Ishikawa (cell line): ENCODE measurements at regions not wholly inside any gene's neighbourhood (a gene's known extent, or its start where the extent isn't known, plus 50 kb on each side); places are given as distances from the start of the nearest gene placed in this dataset.

ENCODE experiments used
- CEBPB ChIP-seq: IDR thresholded peaks from 2 replicates; pipeline ENCODE4 v1.6.1; 2012
- CREB1 ChIP-seq: IDR thresholded peaks from 2 replicates; pipeline ENCODE4 v1.6.1; 2012; ENCODE audit warnings: low read depth
- EGR1 ChIP-seq: IDR thresholded peaks from 2 replicates; pipeline ENCODE4 v1.6.1; 2012
- EP300 ChIP-seq: IDR thresholded peaks from 2 replicates; pipeline ENCODE4 v1.6.1; 2012; ENCODE audit warnings: borderline replicate concordance
- FOXM1 ChIP-seq: IDR thresholded peaks from 2 replicates; pipeline ENCODE4 v1.6.1; 2012; ENCODE audit warnings: low read depth, borderline replicate concordance
- NFIC ChIP-seq: IDR thresholded peaks from 2 replicates; pipeline ENCODE4 v1.6.1; 2012
- RAD21 ChIP-seq: IDR thresholded peaks from 2 replicates; pipeline ENCODE4 v1.6.1; 2012; ENCODE audit warnings: low read depth
- REST ChIP-seq: IDR thresholded peaks from 2 replicates; pipeline ENCODE4 v1.6.1; 2012; ENCODE audit warnings: low read depth, mild to moderate bottlenecking
- TAF1 ChIP-seq: IDR thresholded peaks from 2 replicates; pipeline ENCODE4 v1.6.1; 2012; ENCODE audit warnings: low read depth, mild to moderate bottlenecking
- TCF12 ChIP-seq: IDR thresholded peaks from 2 replicates; pipeline ENCODE4 v1.6.1; 2012; ENCODE audit warnings: low read depth
- TEAD4 ChIP-seq: IDR thresholded peaks from 2 replicates; pipeline ENCODE4 v1.6.1; 2012
- USF1 ChIP-seq: IDR thresholded peaks from 2 replicates; pipeline ENCODE4 v1.6.1; 2012
- YY1 ChIP-seq: IDR thresholded peaks from 2 replicates; pipeline ENCODE4 v1.6.1; 2012; ENCODE audit warnings: low read depth
- ZBTB7A ChIP-seq: IDR thresholded peaks from 2 replicates; pipeline ENCODE4 v1.6.1; 2012; ENCODE audit warnings: low read depth
- TF ChIP-seq, protein P1 (sequence below): IDR thresholded peaks from 2 replicates; pipeline ENCODE4 v1.6.1; 2012

- TF ChIP-seq EGR1 (no peak), NFIC (no peak), EP300 (no peak), ZBTB7A (no peak), CREB1 (no peak), RAD21 (no peak), TEAD4 (no peak), TCF12 (no peak), REST (no peak), YY1 (no peak), FOXM1 (no peak), TAF1 (no peak)
Observed at GRCh38 chr3:25367025-25367424, 61.0 kb upstream of the RARB start.

GRCh38 chr3:25372167-25372566 lies 55.9 kb upstream of the RARB start:
- TF ChIP-seq TCF12 (no peak), EGR1 (no peak), TEAD4 (no peak), CEBPB (no peak), TAF1 (no peak), USF1 (no peak), EP300 (no peak), YY1 (no peak), ZBTB7A (no peak)
- TF ChIP-seq, protein P1, sequence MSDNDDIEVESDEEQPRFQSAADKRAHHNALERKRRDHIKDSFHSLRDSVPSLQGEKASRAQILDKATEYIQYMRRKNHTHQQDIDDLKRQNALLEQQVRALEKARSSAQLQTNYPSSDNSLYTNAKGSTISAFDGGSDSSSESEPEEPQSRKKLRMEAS, result no peak

GRCh38 chr3:25376340-25376739 lies 51.7 kb upstream of the RARB start:
- TF ChIP-seq CREB1, result no peak
- TF ChIP-seq CEBPB, result no peak
- no peak for TF ChIP-seq TCF12
- TF ChIP-seq, protein P1, result no peak
- no peak for TF ChIP-seq TAF1
- no peak for TF ChIP-seq TEAD4
- no peak for TF ChIP-seq EGR1

GRCh38 chr3:25377042-25377441 lies 51.0 kb upstream of the RARB start:
- no peak for TF ChIP-seq FOXM1
- no peak for TF ChIP-seq NFIC
- TF ChIP-seq EP300, result no peak
